ENCODE measurements at regions not wholly inside any gene's neighbourhood (a gene's known extent, or its start where the extent isn't known, plus 50 kb on each side); places are given as distances from the start of the nearest gene placed in this dataset.
"Not testable (repeated sequence)": the region's sequence is repeated elsewhere in the genome, so short reads cannot be mapped to it uniquely, and the experiment has no call there.

DNA sequence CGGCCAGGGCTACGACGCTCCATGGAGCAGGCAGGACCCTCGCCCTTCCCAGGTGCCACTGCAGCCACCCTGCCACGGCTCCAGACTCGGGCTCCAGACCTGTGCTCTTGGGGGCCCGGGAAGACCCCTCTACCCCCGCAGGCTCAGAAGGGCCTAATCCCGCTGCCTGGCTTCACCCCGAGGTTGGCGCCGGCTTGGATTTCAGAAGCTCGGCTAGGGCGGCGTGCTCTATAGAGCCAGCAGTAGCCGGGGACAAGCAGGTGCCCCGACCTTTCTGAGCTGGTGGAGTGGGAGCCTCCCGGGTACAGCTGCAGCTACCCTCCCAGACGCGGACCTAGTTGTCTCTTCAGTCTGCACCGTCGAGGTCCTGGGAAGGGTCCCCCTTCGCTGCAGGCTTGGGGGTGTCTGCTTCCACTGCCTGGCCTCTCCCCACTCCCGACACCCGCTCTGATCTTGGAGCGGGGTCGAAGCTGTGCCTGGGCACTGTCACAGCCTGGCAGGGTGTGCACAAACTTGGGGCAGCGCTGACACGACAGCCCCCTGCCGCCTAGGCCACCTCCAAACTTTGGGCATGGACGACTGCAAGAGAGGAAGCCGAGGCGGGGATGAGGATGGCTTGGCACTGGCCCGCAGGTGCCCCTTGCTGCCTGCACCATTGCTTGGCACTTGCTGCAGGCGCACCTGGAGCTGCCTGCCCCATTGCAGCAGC is 1366.1 kb upstream of the CDH9 start:
- DNase-seq (ENCODE audit: extremely low read depth, low read depth, low spot score), result no peak

DNA sequence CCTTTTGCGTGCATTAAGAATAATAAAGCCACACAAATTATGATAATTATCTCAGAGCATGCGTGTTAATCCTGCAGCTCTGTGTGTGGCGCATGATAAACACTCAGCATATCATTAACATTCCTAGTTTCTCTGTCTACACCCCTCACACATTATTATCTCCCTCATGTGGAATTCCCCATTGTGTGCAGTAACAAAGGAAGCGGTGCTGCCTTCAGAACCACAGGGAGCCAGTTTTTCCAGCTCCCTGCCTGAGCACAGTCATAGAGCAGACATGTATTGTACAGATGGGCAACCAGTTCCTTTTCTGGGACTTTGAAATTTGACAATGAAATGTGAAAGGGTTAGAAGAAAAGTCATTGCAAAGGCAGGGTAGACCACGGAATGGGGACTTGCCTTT is 1365.5 kb upstream of the CDH9 start:
- DNase-seq (ENCODE audit: extremely low read depth, low read depth, low spot score), result no peak

DNA sequence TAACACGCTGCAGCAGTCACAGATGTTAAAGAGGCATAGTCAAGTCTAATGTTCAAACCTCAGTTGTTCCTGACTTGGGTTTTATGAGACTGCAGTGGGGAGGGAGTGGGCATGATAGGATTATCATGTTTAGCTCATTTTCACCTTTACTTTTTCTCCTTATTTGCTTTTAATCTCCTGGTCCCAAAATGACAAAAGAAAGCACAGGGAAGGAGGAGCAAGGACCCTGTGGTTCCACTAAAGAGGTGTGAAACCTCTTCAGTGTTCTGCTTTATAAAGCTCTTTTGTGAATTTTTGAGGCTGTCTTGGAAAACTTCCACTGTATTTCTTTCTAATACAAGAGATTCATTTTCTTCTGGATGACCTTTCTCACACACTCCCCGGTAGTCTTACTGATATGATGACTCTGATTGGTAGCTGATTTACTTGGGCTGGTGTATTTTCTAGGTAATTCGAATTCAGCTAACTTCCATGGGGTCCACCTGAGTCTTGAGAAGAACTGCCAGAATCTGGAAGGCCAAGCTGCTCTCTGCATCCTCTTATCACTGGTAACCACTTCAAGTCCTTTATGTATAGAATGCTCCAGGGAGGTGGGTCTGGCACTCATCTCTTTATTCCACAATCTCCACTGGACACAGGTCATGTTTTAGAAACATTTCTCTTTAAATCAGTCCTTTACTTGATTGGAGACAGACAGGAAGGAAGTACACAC is 1364.4 kb upstream of the CDH9 start:
- no peak for DNase-seq (ENCODE audit: extremely low read depth, low read depth, low spot score)

DNA sequence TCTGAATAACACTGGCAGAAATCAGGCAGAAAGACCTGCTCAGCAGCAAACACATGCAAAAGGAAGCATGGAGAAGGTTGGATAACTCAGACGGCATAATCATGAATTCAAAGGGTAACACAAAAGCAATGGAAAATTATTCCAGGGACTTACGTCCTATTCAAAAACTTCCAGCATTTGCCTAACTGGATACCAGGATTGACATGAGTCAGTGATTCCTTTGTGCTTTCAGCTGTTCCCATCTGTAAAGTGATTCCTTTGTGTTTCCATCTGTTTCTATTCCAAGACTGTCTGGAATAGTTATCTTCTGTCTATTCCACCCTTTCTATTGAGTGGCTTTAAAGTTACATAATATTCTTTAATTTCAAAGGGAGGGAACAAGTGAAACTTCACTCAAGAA is 1361.7 kb upstream of the CDH9 start:
- no peak for DNase-seq (ENCODE audit: extremely low read depth, low read depth, low spot score)

DNA sequence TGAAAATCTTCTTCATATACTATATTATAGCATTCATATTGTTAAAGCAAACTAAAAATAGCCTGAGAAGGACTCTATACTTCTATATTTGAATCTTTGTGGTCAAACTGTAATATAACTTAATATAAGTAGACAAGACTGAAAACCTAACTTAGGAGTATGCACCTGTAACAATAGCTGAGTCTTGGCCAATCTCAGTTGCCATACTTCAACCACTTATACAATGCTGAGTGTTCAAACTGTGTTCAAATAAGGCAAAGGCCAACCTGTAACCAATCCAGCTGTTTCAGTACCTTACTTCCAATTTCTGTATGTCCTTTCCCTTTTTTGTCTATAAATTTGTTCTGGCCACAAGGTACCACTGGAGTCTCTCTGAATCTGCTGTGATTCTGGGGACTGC is 1360.8 kb upstream of the CDH9 start:
- no peak for DNase-seq (ENCODE audit: extremely low read depth, low read depth, low spot score)

DNA sequence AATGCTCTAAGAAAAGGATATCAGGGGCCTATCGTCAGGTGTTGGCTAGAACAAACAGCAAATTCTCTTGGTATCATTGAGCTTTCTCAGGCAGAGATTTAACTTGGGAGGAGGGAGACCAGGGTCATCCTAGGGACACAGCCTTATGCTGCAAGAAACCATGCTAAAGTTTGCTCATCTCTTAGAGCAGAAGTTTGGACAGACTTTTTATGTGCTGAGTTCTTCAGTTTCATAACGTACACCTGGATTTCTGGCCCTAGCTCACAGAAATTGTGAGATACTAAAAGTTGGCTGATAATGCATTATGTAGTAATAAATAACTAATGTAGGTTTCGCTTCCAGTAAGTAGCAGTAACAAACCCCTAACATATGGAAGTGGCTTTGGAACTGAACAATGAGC is 1359.8 kb upstream of the CDH9 start:
- no peak for DNase-seq (ENCODE audit: extremely low read depth, low read depth, low spot score)

DNA sequence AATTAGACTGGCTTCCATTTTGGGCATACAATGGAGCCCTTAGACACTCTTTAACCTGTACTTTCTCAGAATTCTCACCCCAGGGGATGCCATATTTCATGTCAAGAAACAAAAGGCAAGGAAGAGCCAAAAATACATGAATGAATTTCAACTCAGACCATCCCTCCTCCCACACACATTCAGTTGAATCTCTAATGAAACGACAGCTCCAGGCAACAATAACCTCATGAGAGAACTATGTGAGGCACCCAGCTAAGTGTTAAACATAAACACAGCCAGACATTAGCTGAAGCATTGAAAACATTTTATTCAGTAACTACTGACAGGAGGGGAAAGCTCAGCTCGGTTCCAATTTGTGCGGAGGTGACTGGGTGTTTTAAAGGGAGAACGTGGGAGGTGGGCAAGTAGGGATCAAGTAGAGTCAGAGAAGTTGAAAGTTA is 1359.1 kb upstream of the CDH9 start:
- no peak for DNase-seq (ENCODE audit: extremely low read depth, low read depth, low spot score)

DNA sequence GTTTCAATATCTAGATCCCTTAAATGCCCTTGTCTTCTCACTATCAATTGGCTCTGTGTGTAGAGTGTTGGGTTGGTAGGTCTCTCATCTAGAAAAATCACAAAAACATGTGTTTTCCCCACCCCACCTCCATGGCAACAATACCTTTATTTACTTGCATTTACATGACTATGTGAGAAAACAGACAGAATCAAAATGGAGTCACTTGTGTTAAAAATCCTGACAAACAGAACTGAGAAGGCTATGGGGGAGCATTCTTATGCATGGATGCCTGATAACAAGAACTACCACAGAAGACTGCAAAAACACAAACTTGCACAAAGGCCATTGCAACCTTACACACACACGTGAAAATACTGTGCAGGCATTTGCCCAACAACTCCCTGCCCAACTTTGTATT is 1352.9 kb upstream of the CDH9 start:
- DNase-seq (ENCODE audit: extremely low read depth, low read depth, low spot score), result no peak

DNA sequence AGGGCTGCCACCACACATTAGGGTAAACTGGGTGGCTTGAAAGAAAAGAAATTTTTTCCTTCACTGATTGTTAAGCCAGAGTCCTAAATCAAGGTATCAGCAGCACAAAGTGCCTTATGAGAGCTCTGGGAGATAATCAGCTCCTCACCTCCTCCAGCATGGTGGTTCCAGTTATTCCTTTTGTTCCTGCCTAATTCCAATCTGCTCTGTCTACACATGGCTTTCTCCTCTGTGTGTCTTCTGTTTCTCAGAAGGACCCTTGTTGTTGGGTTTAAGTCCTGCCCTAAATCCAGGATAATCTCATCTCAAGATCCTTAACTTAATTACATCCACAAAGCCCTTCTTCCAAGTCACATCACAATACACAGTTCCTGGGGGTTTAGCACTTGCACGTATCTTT is 1352.0 kb upstream of the CDH9 start:
- no peak for DNase-seq (ENCODE audit: extremely low read depth, low read depth, low spot score)

DNA sequence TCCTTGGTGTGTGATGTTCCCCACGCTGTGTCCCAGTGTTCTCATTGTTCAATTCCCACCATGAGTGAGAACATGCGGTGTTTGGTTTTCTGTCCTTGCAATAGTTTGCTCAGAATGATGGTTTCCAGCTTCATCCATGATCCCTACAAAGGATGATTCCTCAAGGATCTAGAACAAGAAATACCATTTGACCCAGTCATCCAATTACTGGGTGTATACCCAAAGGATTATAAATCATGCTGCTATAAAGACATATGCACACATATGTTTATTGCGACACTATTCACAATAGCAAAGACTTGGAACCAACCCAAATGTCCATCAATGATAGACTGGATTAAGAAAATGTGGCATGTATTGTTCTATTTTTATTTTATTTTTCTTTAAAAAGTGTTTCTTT is 1351.3 kb upstream of the CDH9 start:
- DNase-seq (ENCODE audit: extremely low read depth, low read depth, low spot score), result not testable (repeated sequence)

DNA sequence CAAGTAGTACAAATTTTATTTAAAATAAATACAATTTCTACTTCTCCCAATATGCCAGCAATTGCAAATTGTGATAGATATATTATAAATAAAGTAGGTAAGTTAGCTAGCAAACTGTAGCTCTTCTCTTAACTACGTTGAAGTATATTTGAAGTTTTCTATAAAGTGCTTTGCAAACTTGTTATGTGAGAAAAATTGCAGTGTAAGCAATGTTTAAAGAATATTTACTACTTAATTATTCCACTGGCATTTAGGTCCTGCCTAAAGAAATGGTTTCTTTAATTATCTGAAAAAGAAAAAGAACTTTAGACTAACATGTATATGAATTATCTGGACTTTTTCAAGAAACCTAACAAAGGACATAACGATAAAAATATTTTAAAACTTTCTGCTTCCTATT is 1350.0 kb upstream of the CDH9 start:
- no peak for DNase-seq (ENCODE audit: extremely low read depth, low read depth, low spot score)

DNA sequence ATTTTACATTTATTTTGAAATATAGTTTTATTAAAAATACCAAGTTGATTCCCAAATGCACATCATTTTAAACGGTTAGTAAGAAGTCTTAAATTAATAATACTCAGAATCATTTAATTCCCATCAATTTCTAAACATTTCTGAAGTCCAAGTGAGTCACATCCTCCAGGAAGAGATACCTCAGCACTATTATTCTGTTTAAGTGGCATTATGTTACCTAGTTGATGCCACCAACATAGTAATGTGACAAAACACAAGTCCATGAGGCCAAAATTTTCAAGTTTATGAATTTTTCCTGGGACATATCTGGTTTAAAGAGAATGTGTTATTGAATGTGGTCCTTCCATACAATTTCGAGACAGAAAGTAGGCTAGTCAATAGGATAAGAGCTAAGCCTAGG is 1348.3 kb upstream of the CDH9 start:
- DNase-seq (ENCODE audit: extremely low read depth, low read depth, low spot score), result no peak

DNA sequence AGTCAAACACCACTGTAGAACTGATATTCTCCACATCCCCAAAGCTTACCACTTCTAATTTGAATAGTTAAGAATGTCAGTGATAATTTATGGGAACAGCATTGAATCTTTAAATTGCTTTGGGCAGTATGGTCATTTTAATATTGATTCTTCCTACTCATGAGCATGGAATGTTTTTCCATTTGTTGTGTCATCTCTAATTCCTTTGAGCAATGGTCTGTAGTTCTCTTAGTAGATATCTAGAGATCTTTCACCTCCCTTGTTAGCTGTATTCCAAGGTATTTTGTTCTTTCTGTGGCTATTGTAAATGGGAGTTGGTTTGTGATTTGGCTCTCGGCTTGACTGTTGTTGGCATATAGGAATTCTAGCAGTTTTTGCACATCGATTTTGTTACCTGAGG is 1341.8 kb upstream of the CDH9 start:
- no peak for DNase-seq (ENCODE audit: extremely low read depth, low read depth, low spot score)

DNA sequence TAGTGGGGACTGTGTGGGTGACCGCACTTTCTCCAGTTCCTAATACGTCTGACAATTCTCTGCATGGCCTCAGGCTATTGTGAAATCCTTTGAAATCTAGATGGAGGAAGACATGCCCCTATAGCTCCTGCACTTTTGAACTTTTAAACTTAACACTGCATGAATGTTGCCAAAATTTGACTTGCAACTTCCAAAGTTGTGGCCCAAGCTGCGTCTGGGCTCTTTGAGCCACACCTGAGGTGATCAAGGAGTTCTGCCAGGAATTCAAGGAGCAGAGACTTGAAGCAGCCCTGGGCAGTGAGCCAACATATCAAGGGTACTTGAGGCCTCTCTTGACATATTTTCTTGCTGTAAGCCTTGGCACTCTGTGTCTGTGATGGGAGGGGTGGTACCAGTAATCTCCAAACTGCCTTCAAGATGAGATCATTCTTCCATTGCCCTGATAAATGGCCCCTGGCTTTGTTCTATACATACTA is 1336.1 kb upstream of the CDH9 start:
- DNase-seq (ENCODE audit: extremely low read depth, low read depth, low spot score), result no peak

DNA sequence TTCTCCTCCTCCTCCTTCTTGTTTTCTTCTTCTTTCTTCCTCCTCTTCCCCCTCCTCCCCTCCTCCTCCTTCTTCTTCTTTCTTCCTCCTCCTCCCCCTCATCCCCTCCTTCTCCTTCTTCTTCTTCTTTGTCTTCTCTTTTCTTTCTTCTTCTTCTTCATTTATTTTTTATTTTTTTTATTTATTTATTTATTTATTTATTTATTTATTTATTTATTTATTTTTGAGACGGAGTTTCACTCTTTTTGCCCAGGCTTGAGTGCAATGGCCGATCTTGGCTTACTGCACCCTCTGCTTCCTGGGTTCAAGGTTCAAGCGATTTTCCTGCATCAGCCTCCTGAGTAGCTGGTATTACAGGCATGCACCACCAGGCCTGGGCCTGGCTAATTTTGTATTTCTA is 1332.5 kb upstream of the CDH9 start:
- no peak for DNase-seq (ENCODE audit: extremely low read depth, low read depth, low spot score)

DNA sequence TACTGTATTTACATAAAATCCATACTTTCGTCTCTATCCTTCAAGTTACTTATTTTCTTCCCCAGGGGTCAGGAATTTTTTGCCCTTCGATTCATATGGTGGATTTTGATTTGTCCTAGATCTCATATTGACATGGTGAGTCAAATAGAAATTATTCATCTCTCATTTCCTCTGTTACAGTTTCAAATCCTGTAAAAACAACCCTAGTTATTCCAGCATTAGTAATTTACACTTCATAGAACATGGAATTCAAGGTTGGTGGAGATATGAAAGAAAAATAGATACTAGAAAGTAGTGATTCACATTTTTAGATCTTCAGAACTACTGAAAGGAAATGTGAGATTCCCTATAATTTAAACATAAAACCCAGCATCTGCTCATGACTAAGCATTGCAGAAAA is 1331.0 kb upstream of the CDH9 start:
- DNase-seq (ENCODE audit: extremely low read depth, low read depth, low spot score), result no peak

DNA sequence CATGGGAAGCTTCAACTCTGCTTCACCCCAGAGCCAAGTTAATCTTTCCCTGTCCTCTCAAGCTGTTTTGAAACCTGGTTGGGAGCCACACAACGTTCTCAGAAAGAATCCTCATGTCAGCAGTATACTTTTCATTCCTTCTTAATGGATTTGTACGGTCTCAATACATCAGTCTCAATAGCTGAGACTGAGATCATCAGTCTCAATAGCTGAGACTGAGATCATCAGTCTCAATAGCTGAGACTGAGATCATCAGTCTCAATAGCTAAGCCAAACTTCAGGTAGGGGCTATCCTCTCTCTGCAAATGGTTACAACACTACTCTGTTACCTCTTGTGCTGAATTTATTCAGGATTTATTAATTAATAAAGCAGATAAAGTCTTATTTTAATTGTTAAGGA is 1317.4 kb upstream of the CDH9 start:
- DNase-seq (ENCODE audit: extremely low read depth, low read depth, low spot score), result no peak

DNA sequence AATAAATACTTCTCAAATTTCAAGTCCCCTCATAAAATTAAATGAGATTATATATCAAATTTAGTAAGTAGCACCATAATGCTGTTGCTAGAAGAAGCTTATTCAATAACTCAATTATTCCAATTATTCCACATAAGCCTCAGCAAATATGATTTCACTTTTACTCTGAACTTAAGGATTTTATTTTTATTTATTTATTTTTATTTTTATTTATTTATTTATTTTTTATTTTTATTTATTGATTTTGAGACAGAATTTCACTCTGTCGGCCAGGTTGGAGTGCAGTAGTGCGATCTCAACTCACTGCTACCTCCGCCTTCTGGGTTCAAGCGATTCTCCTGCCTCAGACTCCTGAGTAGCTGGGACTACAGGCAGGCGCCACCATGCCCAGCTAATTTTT is 1308.3 kb upstream of the CDH9 start:
- no peak for DNase-seq (ENCODE audit: extremely low read depth, low read depth, low spot score)

DNA sequence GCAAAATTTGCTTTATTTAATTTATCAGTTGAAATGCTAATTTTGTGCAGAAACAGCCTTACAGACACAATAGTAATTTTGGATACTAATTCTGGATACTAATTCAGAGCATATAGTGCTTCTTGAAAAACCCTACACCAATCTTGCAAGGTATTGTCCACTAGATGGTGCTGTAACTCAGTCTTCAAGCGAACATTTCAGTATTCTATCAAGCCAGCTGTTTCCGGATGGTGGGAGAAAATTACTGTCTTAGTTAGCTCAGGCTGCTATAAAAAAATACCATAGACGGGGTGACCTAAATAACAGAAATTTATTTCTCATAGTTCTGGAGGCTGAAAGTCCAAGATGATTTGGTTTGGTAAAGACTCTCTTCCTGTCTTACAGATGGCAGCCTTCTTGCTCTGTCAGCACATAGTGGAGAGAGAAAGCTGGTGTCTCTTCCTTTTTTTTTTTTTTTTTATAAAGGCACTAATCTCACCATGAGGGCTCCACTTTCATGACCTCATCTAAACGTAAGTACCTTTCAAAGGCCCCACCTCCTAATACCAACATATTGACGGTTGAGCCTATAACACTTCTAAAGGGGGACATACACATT is 1306.5 kb upstream of the CDH9 start:
- DNase-seq (ENCODE audit: extremely low read depth, low read depth, low spot score), result no peak

DNA sequence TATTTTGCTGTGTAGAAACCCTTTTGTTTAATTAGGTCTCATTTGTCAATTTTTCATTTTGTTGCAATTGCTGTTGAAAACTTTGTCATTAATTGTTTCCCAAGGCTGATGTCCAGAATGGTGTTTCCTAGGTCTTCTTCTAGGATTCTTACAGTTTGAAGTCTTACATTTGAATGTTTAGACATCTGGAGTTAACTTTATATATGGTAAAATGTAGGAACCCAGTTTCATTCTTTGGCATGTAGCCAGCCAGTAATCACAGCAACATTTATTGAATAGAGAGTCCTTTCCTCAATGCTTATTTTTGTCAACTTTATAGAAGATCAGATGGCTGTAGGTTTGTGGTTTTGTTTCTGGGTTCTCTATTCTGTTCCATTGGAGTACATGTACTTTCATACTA is 1290.8 kb upstream of the CDH9 start:
- no peak for DNase-seq (ENCODE audit: extremely low read depth, low read depth, low spot score)

DNA sequence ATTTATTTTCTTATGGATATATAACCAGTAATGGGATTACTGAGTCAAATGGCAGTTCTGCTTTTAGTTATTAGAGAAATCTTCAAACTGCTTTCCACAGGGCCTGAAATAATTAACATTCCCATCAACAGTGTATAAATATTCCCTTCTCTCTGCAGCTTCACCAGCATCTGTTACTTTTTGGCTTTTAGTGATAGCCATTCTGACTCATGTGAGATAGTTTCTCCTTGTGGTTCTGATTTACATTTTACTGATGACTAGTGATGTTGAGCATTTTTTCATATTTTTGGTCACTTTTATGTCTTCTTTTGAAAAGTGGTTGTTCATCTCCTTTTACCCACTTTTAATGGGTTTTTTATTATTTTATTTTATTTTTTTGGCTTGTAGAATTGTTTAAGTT is 1290.3 kb upstream of the CDH9 start:
- no peak for DNase-seq (ENCODE audit: extremely low read depth, low read depth, low spot score)

DNA sequence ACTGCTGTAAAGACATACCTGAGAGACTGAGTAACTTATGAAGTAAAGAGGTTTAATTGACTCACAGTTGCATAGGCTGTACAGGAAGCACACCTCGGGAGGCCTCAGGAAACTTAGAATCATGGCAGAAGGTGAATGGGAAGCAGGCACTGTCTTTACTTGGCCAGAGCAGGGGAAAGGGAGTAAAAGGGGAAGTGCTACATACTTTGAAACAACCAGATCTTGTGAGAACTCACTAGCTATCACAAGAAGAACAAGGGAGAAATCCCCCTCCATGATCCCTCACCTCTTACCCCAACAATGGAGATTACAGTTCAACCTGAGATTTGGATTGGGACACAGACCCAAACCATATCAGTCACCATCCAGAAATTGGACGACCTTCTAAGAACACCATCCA is 1285.8 kb upstream of the CDH9 start:
- DNase-seq (ENCODE audit: extremely low read depth, low read depth, low spot score), result no peak

Measured in glomerular endothelial cell (primary cell).